ENCODE measurements at regions not wholly inside any gene's neighbourhood (a gene's known extent, or its start where the extent isn't known, plus 50 kb on each side); places are given as distances from the start of the nearest gene placed in this dataset.

DNA sequence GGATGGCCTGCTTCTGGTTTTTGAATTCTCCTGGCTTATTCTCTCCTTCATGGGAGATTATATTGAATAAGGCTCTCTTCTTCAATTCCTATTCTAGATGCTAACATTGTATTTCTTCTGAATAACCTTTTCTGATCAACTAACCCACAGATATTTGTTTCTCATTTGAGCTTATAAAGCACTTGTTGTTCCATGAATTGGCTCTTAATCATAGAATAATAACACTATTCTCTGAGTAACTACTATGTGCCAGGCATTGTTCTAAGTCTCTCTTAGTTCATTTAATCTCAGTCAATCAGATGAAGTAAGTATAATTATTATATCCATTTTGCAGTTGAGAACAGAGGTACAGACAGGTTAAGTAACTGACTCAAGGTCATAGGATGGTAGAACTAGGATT lies 136.3 kb upstream of the MLIP start:
- Histone ChIP-seq H3K4me1 (no peaks in the 10 kb centered on the region), H3K4me3 (no peak overlapping the region), H3K9ac (ENCODE audit: low read depth in 2 of 2, low read length in 2 of 2) (no peak overlapping the region), H3K9me3 (no peaks in the 10 kb centered on the region), H3K27me3 (no peaks in the 10 kb centered on the region), H3K36me3 (no peaks in the 10 kb centered on the region), H3K27ac (no peak overlapping the region)
- no peak for TF ChIP-seq CTCF (IDR thresholded peaks at IDR 0.05)
- intact Hi-C loops (cut with DNase I): no loop called here
- DNase-seq: no peak

- Histone ChIP-seq H3K27me3 (no peaks in the 10 kb centered on the region), H3K27ac (no peak overlapping the region), H3K9ac (ENCODE audit: low read depth in 2 of 2, low read length in 2 of 2) (no peak overlapping the region), H3K36me3 (no peaks in the 10 kb centered on the region), H3K4me1 (no peaks in the 10 kb centered on the region), H3K9me3 (no peaks in the 10 kb centered on the region), H3K4me3 (no peak overlapping the region)
- no peak for TF ChIP-seq CTCF (IDR thresholded peaks at IDR 0.05)
- no peak for DNase-seq
- intact Hi-C loops (cut with DNase I): no loop called here
Observed at GRCh38 chr6:53975941-53976615, 135.2 kb upstream of the MLIP start.

GRCh38 chr6:53977551-53977950 lies 133.7 kb upstream of the MLIP start:
- H3K9ac ChIP-seq (ENCODE audit: low read depth in 2 of 2, low read length in 2 of 2): no peak overlapping the region
- no peak overlapping the region for H3K27ac ChIP-seq
- no peaks in the 10 kb centered on the region for H3K27me3 ChIP-seq
- H3K4me1 ChIP-seq: no peaks in the 10 kb centered on the region
- H3K9me3 ChIP-seq: no peaks in the 10 kb centered on the region
- H3K36me3 ChIP-seq: no peaks in the 10 kb centered on the region
- no peak for TF ChIP-seq CTCF (IDR thresholded peaks at IDR 0.05)
- intact Hi-C loops (cut with DNase I): no loop called here
- no peak overlapping the region for H3K4me3 ChIP-seq
- no peak for DNase-seq

DNA sequence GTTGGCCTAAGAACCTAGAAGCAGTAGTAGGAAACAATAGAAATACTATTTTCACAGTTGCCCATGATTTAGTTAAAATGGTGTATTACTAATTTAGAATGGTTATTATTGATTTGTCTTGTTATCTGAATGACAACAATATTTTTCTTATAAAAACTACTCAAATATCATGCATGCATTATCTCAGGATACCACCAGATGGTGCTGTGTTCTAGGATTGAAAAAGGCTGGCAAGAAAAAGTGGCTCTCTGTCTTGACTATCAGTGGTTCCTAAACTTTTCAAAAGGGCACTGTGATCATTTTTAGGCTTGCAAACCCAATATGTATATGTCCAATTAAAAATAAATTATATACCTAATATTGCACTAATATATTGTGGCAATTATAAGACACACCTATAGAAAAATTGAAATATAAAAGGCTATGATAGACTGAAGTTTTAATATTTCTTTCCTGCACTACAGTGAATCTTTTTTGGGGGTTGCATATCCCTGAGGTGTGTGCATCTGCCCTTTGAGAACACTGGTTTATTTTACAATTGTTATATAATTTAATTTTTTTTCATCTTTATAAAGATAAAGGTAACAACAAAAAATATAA lies 131.7 kb upstream of the MLIP start:
- Histone ChIP-seq H3K4me3 (no peak overlapping the region), H3K27me3 (no peaks in the 10 kb centered on the region), H3K9ac (ENCODE audit: low read depth in 2 of 2, low read length in 2 of 2) (no peak overlapping the region), H3K4me1 (no peaks in the 10 kb centered on the region), H3K27ac (no peak overlapping the region), H3K36me3 (no peaks in the 10 kb centered on the region), H3K9me3 (no peaks in the 10 kb centered on the region)
- no peak for DNase-seq
- intact Hi-C loops (cut with DNase I): loop anchor here (5.0 kb wide), 1 partner anchor 1258 kb away; no protein-coding TSS in a partner anchor
- peak; percentile 76 for TF ChIP-seq CTCF (IDR thresholded peaks at IDR 0.05)

DNA sequence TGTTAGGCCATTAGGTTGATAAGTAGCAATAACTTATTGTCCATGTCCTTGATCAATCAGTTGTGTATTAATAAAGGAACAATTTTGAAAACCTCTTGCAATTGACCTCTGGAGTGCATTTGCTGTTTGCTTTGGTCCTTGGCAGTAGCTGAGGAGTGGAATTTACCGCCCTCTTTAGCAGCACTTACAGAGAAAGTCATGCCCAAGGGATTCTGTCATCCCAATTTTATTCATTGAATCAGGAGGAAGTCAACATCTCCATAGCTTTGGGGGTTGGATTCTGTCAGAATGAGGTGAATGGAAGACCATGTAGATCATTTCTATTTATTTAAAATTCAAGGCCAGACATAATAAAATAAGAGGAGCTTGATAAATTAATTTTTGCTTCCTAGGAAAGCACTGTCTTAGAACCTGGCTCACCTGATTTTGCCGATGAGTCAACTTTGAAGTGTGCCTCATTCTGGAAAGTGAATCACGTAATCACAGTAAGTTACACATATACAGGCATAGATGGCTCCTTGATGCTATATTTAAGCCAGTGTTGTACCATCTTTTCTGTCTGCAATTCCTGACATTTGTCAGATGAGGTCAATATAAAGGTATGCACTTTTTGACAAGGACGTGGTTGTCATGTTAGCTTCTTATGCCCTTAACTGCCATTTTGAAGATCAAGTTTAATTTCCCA lies 128.7 kb upstream of the MLIP start:
- Histone ChIP-seq H3K4me3 (no peak overlapping the region), H3K36me3 (no peaks in the 10 kb centered on the region), H3K27ac (no peak overlapping the region), H3K27me3 (no peaks in the 10 kb centered on the region), H3K9me3 (no peaks in the 10 kb centered on the region), H3K9ac (ENCODE audit: low read depth in 2 of 2, low read length in 2 of 2) (no peak overlapping the region), H3K4me1 (no peaks in the 10 kb centered on the region)
- no peak for DNase-seq
- no peak for TF ChIP-seq CTCF (IDR thresholded peaks at IDR 0.05)
- intact Hi-C loops (cut with DNase I): loop anchor here (5.0 kb wide), 1 partner anchor 1255 kb away; no protein-coding TSS in a partner anchor
